ENCODE measurements at regions not wholly inside any gene's neighbourhood (a gene's known extent, or its start where the extent isn't known, plus 50 kb on each side); places are given as distances from the start of the nearest gene placed in this dataset.

DNA sequence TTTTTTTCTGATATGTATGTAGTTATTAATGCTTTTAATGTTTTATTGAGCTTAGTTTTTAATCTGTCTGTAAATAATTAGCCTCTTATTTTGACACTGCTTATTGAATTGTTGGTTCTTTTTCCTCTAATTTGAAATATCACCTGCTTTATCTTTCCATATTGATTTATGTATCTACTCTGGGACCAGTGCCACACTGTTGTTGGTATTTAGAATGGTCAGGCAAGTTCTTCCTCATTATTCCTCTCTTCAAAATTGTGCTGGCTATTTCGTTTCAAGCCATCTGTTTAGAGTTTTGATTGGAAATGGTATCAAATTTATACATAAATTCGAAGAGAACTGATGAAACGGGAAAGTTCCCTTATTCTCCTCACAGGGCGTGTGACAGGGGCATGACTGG lies 96.8 kb upstream of the APP start:
- TF ChIP-seq CTCF (conservative IDR thresholded peaks at IDR 0.05 in 1 of 2, IDR thresholded peaks at IDR 0.05 in 1 of 2; ENCODE audit: extremely low read depth in 1 of 2, insufficient read depth in 1 of 2, low read depth in 1 of 2, low read length in 2 of 2), result no peak
- no peak for TF ChIP-seq EZH2 (IDR thresholded peaks at IDR 0.05; ENCODE audit: borderline replicate concordance, low read length)
